GM12891 (cell line): ENCODE measurements at regions not wholly inside any gene's neighbourhood (a gene's known extent, or its start where the extent isn't known, plus 50 kb on each side); places are given as distances from the start of the nearest gene placed in this dataset.

Source experiments
- DNase-seq: peaks from one replicate; pipeline ENCODE4 v3.0.0; 2011; ENCODE audit warnings: low spot score; ENCODE audit not compliant: insufficient read length
- FAIRE-seq: peaks from 2 replicates; lab custom pipeline; 2011; peaks lifted over from hg19 to GRCh38; lab: Jason Lieb, UNC
- PAX5 ChIP-seq: IDR thresholded peaks from 2 replicates; pipeline ENCODE4 v1.6.1; 2011; ENCODE audit warnings: low read length, moderate library complexity, mild to moderate bottlenecking; ENCODE audit not compliant: insufficient read depth, severe bottlenecking
- POLR2A ChIP-seq: IDR thresholded peaks from 2 replicates; pipeline ENCODE4 v1.6.1; 2011; ENCODE audit warnings: low read depth, low read length, control low read depth
- POLR2AphosphoS5 ChIP-seq: IDR thresholded peaks from 2 replicates; pipeline ENCODE4 v1.6.1; 2011; ENCODE audit warnings: low read depth, low read length, control low read depth
- POU2F2 ChIP-seq: IDR thresholded peaks from 2 replicates; pipeline ENCODE4 v1.6.1; 2011; ENCODE audit warnings: low read depth, mild to moderate bottlenecking, control low read depth, low read length, moderate library complexity
- SPI1 ChIP-seq: IDR thresholded peaks from 2 replicates; pipeline ENCODE4 v1.6.1; 2011; ENCODE audit warnings: low read depth, low read length, control low read depth
- TAF1 ChIP-seq: IDR thresholded peaks from 2 replicates; pipeline ENCODE4 v1.6.1; 2011; ENCODE audit warnings: low read depth, low read length, control low read depth

- no peak for FAIRE-seq
- TF ChIP-seq POU2F2 = no peak
- TF ChIP-seq PAX5 = no peak
- no peak for TF ChIP-seq TAF1
- TF ChIP-seq POLR2A = no peak
- TF ChIP-seq POLR2AphosphoS5 = no peak
- TF ChIP-seq SPI1 = no peak
- DNase-seq = no peak
These were observed 287.5 kb downstream of the NPIPA8 start for GRCh38 chr16:18048853-18049546.

DNA sequence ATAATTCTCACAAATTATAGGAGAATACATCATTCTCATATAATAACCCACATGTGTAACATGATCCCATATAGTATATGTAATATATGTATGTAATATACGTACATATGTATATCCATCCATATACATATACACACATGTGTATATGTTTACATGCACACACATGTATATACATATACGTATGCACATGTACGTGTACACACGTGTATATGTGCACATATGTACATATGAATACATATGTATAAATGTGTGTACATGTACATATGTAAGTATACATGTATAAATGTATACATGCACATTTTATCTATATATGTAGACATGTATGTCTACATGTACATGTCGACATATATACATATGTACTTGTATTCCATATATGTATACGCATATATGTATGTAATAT, 288.8 kb downstream of the NPIPA8 start:
- TF ChIP-seq PAX5 (no peak), POLR2A (no peak), SPI1 (no peak), POLR2AphosphoS5 (no peak), POU2F2 (no peak), TAF1 (no peak)
- no peak for FAIRE-seq
- no peak for DNase-seq

DNA sequence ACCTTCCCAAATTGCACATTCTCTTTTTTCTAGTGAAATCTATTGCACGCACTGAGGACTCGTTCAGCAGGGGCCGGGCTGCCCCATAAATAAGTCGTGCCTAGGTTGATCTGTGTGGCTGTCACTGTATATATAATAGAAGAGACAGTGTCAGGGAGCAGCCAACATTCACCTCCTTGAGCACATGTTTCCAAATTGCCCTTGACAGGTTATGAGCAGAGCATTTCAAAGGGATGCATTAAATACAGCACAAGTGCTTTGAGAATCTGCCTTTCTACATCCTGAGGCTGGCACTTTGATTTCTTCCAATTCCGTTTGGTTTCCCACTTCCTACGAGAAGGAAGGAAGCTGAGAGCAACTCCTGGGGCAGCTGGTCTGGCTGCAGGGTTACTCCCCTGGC, 291.2 kb downstream of the NPIPA8 start:
- FAIRE-seq = no peak
- DNase-seq = no peak
- TF ChIP-seq POU2F2 (no peak), TAF1 (no peak), POLR2AphosphoS5 (no peak), PAX5 (no peak), POLR2A (no peak), SPI1 (no peak)

DNA sequence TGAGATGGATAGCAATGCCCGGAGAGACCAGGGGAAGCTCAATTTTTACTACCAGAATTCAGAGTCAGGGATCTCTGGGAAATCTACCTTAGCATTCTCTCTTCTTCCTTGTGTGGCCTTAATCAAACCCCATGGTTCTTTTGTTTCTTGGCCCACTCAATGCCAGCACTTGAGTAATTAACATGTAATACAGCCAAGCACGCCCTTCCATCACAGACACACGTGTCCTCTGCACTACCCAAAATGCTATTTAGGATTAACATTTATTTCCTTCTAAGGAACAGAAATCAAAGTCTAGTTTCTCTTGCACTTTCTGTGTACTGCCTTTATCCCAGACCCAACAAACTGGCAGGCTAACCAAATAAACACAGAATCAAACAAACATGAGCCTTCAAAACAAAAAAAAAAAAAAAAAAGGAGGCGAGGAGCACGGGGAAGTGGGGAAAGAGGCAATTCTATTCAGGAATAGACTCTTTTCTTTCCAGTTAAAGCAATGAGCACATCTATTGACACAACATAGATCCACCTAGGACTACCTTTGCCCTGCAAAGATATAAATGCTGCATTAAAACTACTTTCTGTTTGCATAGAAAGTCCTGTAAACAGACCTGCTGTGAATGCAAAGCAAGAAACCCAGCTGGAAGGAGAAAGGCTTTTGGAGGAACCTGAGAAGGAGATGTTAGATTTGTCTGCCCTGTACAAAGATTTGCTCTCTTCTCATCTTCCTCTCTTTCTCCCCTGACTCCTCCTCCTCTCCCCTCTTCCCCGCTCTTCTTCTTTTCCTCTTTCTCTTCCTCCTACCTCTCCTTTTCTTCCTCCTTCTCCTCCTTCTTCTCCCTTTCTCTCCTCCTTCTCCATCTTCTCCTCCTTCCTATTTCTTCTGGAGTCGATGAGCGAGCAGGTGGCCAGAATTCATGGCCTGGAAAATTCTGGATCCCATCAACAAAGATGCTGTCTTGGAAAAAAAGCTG, 294.4 kb downstream of the NPIPA8 start:
- TF ChIP-seq POU2F2 (no peak), PAX5 (no peak), POLR2A (no peak), TAF1 (no peak)
- FAIRE-seq = no peak
- DNase-seq = no peak

DNA sequence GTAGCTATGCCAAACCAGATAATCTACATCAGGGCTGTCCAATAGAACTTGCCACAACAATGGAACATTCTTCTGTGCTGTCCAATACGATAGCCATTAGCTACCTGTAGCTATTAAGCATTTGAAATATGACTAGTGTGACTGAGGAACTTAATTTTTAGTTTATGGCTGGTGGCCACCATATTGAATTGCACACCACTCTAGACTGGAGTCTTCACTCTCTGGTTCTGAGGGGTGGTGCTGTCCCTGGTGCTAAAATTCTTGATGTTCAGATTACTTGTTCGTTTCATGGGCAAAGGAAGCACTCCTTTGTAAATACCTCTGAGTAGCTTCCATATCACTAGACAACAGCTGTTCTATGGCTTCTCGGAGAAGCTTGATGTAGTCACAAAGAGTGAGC, 296.6 kb downstream of the NPIPA8 start:
- TF ChIP-seq PAX5 (no peak), SPI1 (no peak), POLR2AphosphoS5 (no peak), POLR2A (no peak), POU2F2 (no peak), TAF1 (no peak)
- no peak for FAIRE-seq
- DNase-seq = no peak

GRCh38 chr16:18037051-18037450, 299.5 kb downstream of the NPIPA8 start:
- DNase-seq (no peak), FAIRE-seq (no peak)
- TF ChIP-seq PAX5 (no peak), TAF1 (no peak), SPI1 (no peak), POLR2AphosphoS5 (no peak), POU2F2 (no peak), POLR2A (no peak)

GRCh38 chr16:18024611-18025010, 311.9 kb downstream of the NPIPA8 start:
- FAIRE-seq (no peak), DNase-seq (no peak)

GRCh38 chr16:18018376-18018775, 318.2 kb downstream of the NPIPA8 start:
- no peak for DNase-seq
- no peak for TF ChIP-seq SPI1
- no peak for TF ChIP-seq POLR2A
- no peak for TF ChIP-seq POLR2AphosphoS5
- TF ChIP-seq POU2F2 = no peak
- TF ChIP-seq TAF1 = no peak
- TF ChIP-seq PAX5 = no peak
- no peak for FAIRE-seq

More at GRCh38 chr16:18024611-18025010, 311.9 kb downstream of the NPIPA8 start:
- TF ChIP-seq POU2F2 (no peak), POLR2AphosphoS5 (no peak), SPI1 (no peak), PAX5 (no peak), POLR2A (no peak), TAF1 (no peak)

DNA sequence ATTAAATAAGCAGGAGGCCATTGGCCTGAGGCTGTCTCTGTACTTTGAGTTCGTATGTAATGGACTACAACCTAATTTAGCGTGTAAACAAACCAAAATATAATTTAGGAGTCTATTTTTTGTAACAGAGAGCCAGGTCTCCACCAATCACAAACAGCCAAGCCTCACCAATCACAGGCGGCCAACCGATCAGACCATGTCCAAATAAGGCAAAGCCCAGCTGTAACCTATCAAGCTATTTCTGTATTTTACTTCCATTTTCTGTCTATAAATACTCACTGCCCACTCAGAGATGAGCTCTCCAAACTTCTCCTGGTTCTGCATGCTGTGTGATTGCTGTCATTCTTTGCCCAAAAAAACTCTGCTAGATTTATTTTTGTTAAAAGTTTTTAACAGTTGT, 322.7 kb downstream of the NPIPA8 start:
- TF ChIP-seq POU2F2 = no peak
- TF ChIP-seq POLR2AphosphoS5 = no peak
- TF ChIP-seq POLR2A = no peak
- TF ChIP-seq PAX5 = no peak
- TF ChIP-seq SPI1 = no peak
- no peak for TF ChIP-seq TAF1
- DNase-seq = no peak
- FAIRE-seq = no peak

DNA sequence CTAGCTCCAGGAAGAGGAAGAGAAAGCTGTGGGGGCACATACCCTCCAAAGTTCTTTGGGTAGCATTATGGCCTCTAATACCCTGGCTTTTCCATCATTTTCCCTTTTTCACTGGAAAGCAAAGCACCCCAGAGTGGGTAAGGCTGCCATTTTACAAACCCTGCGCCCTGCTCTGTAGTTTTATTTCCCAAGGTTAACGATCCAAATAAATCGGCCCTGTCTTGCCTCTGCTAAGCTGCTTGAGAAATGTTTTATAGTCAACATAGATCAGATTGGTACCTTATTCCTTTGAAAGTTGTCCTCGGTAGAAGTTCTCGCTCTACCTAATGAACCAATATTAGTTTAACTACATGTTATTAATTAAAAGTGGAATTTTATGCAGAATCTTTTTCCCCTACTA, 328.2 kb downstream of the NPIPA8 start:
- DNase-seq = no peak
- TF ChIP-seq PAX5 (no peak), TAF1 (no peak), POU2F2 (no peak), SPI1 (no peak), POLR2AphosphoS5 (no peak), POLR2A (no peak)
- no peak for FAIRE-seq
